ENCODE measurements at regions not wholly inside any gene's neighbourhood (a gene's known extent, or its start where the extent isn't known, plus 50 kb on each side); places are given as distances from the start of the nearest gene placed in this dataset.

- ATAC-seq (no peak), DNase-seq (no peak)
- Histone ChIP-seq H3K4me3 (no peak overlapping the region), H3K36me3 (no peaks in the 10 kb centered on the region), H3K4me1 (no peaks in the 10 kb centered on the region), H3K27me3 (no peaks in the 10 kb centered on the region), H3K9me3 (no peaks in the 10 kb centered on the region), H3K27ac (no peak overlapping the region)
- intact Hi-C loops (cut with DNase I): no loop called here
- no peak for TF ChIP-seq POLR2A (IDR thresholded peaks at IDR 0.05)
- TF ChIP-seq CTCF (IDR thresholded peaks at IDR 0.05): no peak
These were observed 282.6 kb upstream of the SMC2 start for GRCh38 chr9:103811462-103811861.

- Histone ChIP-seq H3K4me1 (no peaks in the 10 kb centered on the region), H3K27ac (no peak overlapping the region), H3K36me3 (no peaks in the 10 kb centered on the region), H3K27me3 (no peaks in the 10 kb centered on the region), H3K9me3 (no peaks in the 10 kb centered on the region), H3K4me3 (no peak overlapping the region)
- TF ChIP-seq POLR2A (IDR thresholded peaks at IDR 0.05) (no peak), CTCF (IDR thresholded peaks at IDR 0.05) (no peak)
- 35% methylated on average over 4 of the region's 4 CpGs for WGBS (ENCODE audit: insufficient coverage, low coverage, low lambda C conversion rate, missing lambda C conversion rate)
- no peak for ATAC-seq
- intact Hi-C loops (cut with DNase I): no loop called here
- DNase-seq: no peak
These were observed 278.0 kb upstream of the SMC2 start for GRCh38 chr9:103816146-103816545.

GRCh38 chr9:103819936-103820335 is 274.2 kb upstream of the SMC2 start:
- Histone ChIP-seq H3K27me3 (no peaks in the 10 kb centered on the region), H3K36me3 (no peaks in the 10 kb centered on the region), H3K4me1 (no peaks in the 10 kb centered on the region), H3K9me3 (no peaks in the 10 kb centered on the region), H3K4me3 (no peak overlapping the region), H3K27ac (no peak overlapping the region)
- ATAC-seq (no peak), DNase-seq (no peak)
- intact Hi-C loops (cut with DNase I): loop anchor here in 1 of 2 donors (10.0 kb wide), 1 partner anchor 305 kb away; no protein-coding TSS in a partner anchor
- TF ChIP-seq POLR2A (IDR thresholded peaks at IDR 0.05): no peak
- TF ChIP-seq CTCF (IDR thresholded peaks at IDR 0.05): no peak
- WGBS (ENCODE audit: insufficient coverage, low coverage, low lambda C conversion rate, missing lambda C conversion rate): 60% methylated on average over 1 of the region's 1 CpG

- ATAC-seq: no peak
- DNase-seq: no peak
- Histone ChIP-seq H3K36me3 (no peaks in the 10 kb centered on the region), H3K27me3 (no peaks in the 10 kb centered on the region), H3K4me1 (no peaks in the 10 kb centered on the region), H3K27ac (no peak overlapping the region), H3K9me3 (no peaks in the 10 kb centered on the region), H3K4me3 (no peak overlapping the region)
- intact Hi-C loops (cut with DNase I): loop anchor here in 1 of 2 donors (10.0 kb wide), 1 partner anchor 304 kb away; no protein-coding TSS in a partner anchor
- TF ChIP-seq POLR2A (IDR thresholded peaks at IDR 0.05) (no peak), CTCF (IDR thresholded peaks at IDR 0.05) (no peak)
- WGBS (ENCODE audit: insufficient coverage, low coverage, low lambda C conversion rate, missing lambda C conversion rate): 47% methylated on average over 1 of the region's 1 CpG
These were observed 273.0 kb upstream of the SMC2 start for GRCh38 chr9:103821115-103821514.

- no peak for ATAC-seq
- WGBS (ENCODE audit: insufficient coverage, low coverage, low lambda C conversion rate, missing lambda C conversion rate): 30% methylated on average over 1 of the region's 1 CpG
These were observed 256.2 kb upstream of the SMC2 start for GRCh38 chr9:103837940-103838339.

More at GRCh38 chr9:103837940-103838339, 256.2 kb upstream of the SMC2 start:
- DNase-seq: no peak
- Histone ChIP-seq H3K4me3 (no peak overlapping the region), H3K4me1 (no peaks in the 10 kb centered on the region), H3K9me3 (no peaks in the 10 kb centered on the region), H3K27me3 (no peaks in the 10 kb centered on the region), H3K27ac (no peak overlapping the region), H3K36me3 (no peaks in the 10 kb centered on the region)
- intact Hi-C loops (cut with DNase I): no loop called here
- no peak for TF ChIP-seq CTCF (IDR thresholded peaks at IDR 0.05)
- TF ChIP-seq POLR2A (IDR thresholded peaks at IDR 0.05): no peak

Measured in right lobe of liver (tissue), 6 donors.